GM12878 (cell line): ENCODE measurements at regions not wholly inside any gene's neighbourhood (a gene's known extent, or its start where the extent isn't known, plus 50 kb on each side); places are given as distances from the start of the nearest gene placed in this dataset.

Source experiments
- BRCA1 ChIP-seq: IDR thresholded peaks from 2 replicates; pipeline ENCODE4 v1.6.1; 2011; ENCODE audit warnings: low read depth, low read length, improper control_type of control experiment
- CHD1 ChIP-seq: IDR thresholded peaks from 2 replicates; pipeline ENCODE4 v1.6.1; 2012; ENCODE audit warnings: low read depth, low read length, improper control_type of control experiment
- CHD2 ChIP-seq: IDR thresholded peaks from 2 replicates; pipeline ENCODE4 v1.6.1; 2011; ENCODE audit warnings: low read depth, low read length, improper control_type of control experiment, borderline replicate concordance
- CREB1 ChIP-seq: IDR thresholded peaks from 2 replicates; pipeline ENCODE4 v1.6.1; 2012; ENCODE audit warnings: low read depth, mild to moderate bottlenecking, inconsistent platforms
- EZH2 ChIP-seq: IDR thresholded peaks from 2 replicates; pipeline ENCODE4 v1.6.1; 2012; ENCODE audit warnings: low read depth, mild to moderate bottlenecking, control low read depth, inconsistent platforms, low read length, borderline replicate concordance; ENCODE audit not compliant: control insufficient read depth
- MEF2A ChIP-seq: IDR thresholded peaks from 2 replicates; pipeline ENCODE4 v1.6.1; 2011; ENCODE audit warnings: low read depth, mild to moderate bottlenecking, low read length, moderate library complexity; ENCODE audit not compliant: insufficient read depth
- POLR2A ChIP-seq: IDR thresholded peaks from 2 replicates; pipeline ENCODE4 v1.6.1; 2011; ENCODE audit warnings: low read depth, mild to moderate bottlenecking, low read length
- SIN3A ChIP-seq: IDR thresholded peaks from 2 replicates; pipeline ENCODE4 v1.6.1; 2012; ENCODE audit warnings: low read depth, low read length, improper control_type of control experiment
- SMC3 ChIP-seq: IDR thresholded peaks from 2 replicates; pipeline ENCODE4 v1.6.1; 2011; ENCODE audit warnings: low read length, improper control_type of control experiment, borderline replicate concordance
- SRF ChIP-seq, 2 experiments: IDR thresholded peaks; 2 replicates each; pipeline ENCODE4 v1.6.1; 2011; ENCODE audit warnings: low read depth in 2 of 2, low read length in 2 of 2, mild to moderate bottlenecking in 1 of 2, moderate library complexity in 1 of 2
- YY1 ChIP-seq: IDR thresholded peaks from 2 replicates; pipeline ENCODE4 v1.6.1; 2011; ENCODE audit warnings: low read depth, mild to moderate bottlenecking, low read length
- ZBED1 ChIP-seq: IDR thresholded peaks from 2 replicates; pipeline ENCODE4 v1.6.1; 2016; ENCODE audit warnings: borderline replicate concordance
- TF ChIP-seq, protein P1 (sequence below), 3 experiments: IDR thresholded peaks in 2 of 3; conservative IDR thresholded peaks in 1 of 3; 2 replicates each; pipeline ENCODE4 v1.5.1; 2011; ENCODE audit warnings: low read depth in 3 of 3, low read length in 3 of 3, mild to moderate bottlenecking in 3 of 3, control low read depth in 2 of 3, moderate library complexity in 2 of 3, inconsistent platforms in 1 of 3, mixed read lengths in 1 of 3; ENCODE audit not compliant: control insufficient read depth in 2 of 3, insufficient read depth in 1 of 3; ENCODE audit errors: extremely low read depth in 1 of 3
- TF ChIP-seq, protein P2 (sequence below): fragments of 450-650 bp; IDR thresholded peaks from 2 replicates; pipeline ENCODE4 v1.6.1; 2017; ENCODE audit warnings: mild to moderate bottlenecking, moderate library complexity

DNA sequence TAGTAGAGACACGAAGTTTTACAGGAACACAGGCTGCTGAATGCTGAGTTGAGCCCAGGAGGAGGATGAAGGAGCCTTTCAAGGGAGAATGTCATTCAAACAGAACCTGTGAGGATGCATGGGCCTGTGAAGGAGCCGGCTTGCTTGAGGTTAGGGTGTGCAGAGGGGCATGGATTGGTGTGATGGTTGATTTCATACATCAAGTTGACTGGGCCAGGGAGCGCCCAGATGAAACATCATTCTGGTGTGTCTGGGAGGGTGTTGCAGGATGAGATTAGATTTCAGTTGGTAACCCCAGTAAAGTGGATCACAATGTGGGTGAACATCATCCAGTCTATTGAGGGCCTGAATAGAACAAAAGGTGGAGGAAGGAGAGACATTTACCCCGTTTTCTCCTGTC, 243.6 kb downstream of the EDEM1 start:
- TF ChIP-seq, protein P1, sequence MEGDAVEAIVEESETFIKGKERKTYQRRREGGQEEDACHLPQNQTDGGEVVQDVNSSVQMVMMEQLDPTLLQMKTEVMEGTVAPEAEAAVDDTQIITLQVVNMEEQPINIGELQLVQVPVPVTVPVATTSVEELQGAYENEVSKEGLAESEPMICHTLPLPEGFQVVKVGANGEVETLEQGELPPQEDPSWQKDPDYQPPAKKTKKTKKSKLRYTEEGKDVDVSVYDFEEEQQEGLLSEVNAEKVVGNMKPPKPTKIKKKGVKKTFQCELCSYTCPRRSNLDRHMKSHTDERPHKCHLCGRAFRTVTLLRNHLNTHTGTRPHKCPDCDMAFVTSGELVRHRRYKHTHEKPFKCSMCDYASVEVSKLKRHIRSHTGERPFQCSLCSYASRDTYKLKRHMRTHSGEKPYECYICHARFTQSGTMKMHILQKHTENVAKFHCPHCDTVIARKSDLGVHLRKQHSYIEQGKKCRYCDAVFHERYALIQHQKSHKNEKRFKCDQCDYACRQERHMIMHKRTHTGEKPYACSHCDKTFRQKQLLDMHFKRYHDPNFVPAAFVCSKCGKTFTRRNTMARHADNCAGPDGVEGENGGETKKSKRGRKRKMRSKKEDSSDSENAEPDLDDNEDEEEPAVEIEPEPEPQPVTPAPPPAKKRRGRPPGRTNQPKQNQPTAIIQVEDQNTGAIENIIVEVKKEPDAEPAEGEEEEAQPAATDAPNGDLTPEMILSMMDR (IDR thresholded peaks at IDR 0.05 in 2 of 3, conservative IDR thresholded peaks at IDR 0.05 in 1 of 3; ENCODE audit: control insufficient read depth in 2 of 3, extremely low read depth in 1 of 3, insufficient read depth in 1 of 3, low read depth in 3 of 3, low read length in 3 of 3), result no peak
- TF ChIP-seq SMC3 (no peak), POLR2A (no peak), YY1 (no peak), ZBED1 (no peak), EZH2 (no peak), SRF (IDR thresholded peaks at IDR 0.05; ENCODE audit: low read depth in 2 of 2, low read length in 2 of 2) (no peak), CREB1 (no peak), MEF2A (no peak), CHD1 (no peak), SIN3A (no peak), CHD2 (no peak), BRCA1 (no peak)
- TF ChIP-seq, protein P2, sequence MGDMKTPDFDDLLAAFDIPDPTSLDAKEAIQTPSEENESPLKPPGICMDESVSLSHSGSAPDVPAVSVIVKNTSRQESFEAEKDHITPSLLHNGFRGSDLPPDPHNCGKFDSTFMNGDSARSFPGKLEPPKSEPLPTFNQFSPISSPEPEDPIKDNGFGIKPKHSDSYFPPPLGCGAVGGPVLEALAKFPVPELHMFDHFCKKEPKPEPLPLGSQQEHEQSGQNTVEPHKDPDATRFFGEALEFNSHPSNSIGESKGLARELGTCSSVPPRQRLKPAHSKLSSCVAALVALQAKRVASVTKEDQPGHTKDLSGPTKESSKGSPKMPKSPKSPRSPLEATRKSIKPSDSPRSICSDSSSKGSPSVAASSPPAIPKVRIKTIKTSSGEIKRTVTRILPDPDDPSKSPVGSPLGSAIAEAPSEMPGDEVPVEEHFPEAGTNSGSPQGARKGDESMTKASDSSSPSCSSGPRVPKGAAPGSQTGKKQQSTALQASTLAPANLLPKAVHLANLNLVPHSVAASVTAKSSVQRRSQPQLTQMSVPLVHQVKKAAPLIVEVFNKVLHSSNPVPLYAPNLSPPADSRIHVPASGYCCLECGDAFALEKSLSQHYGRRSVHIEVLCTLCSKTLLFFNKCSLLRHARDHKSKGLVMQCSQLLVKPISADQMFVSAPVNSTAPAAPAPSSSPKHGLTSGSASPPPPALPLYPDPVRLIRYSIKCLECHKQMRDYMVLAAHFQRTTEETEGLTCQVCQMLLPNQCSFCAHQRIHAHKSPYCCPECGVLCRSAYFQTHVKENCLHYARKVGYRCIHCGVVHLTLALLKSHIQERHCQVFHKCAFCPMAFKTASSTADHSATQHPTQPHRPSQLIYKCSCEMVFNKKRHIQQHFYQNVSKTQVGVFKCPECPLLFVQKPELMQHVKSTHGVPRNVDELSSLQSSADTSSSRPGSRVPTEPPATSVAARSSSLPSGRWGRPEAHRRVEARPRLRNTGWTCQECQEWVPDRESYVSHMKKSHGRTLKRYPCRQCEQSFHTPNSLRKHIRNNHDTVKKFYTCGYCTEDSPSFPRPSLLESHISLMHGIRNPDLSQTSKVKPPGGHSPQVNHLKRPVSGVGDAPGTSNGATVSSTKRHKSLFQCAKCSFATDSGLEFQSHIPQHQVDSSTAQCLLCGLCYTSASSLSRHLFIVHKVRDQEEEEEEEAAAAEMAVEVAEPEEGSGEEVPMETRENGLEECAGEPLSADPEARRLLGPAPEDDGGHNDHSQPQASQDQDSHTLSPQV, result no peak
